MCF 10A (cell line): ENCODE measurements at regions not wholly inside any gene's neighbourhood (a gene's known extent, or its start where the extent isn't known, plus 50 kb on each side); places are given as distances from the start of the nearest gene placed in this dataset.

Experiments used
- BruUV-seq: library from RNA; stranded (reverse); fragments of 400-500 nt; replicated peaks from 2 replicates; lab custom pipeline; 2021; lab: Mats Ljungman, UMichigan
- CTCF ChIA-PET: fragments of 300-600 bp; sonication (Branson Sonifier 250); formaldehyde crosslinking; extraction: SDS; loops from one replicate; lab custom pipeline; 2021; ENCODE audit warnings: antibody characterized with exemption, inconsistent platforms; lab: Yijun Ruan, JAX
- POLR2A ChIA-PET: fragments of 300-600, 350-650 bp; sonication (Branson Sonifier 250); formaldehyde crosslinking; extraction: SDS; loops from one replicate; lab custom pipeline; 2020; ENCODE audit warnings: antibody characterized with exemption, inconsistent platforms; lab: Yijun Ruan, JAX
- DNase-seq: peaks from one replicate; pipeline ENCODE4 v3.0.0-alpha.2; 2018; ENCODE audit not compliant: unreplicated experiment
- H3K27ac Mint-ChIP-seq: one replicate; pipeline ENCODE4 v1.8.0; 2022; ENCODE audit warnings: mild to moderate bottlenecking, low read depth, mixed read lengths; ENCODE audit not compliant: unreplicated experiment
- H3K27me3 Mint-ChIP-seq: one replicate; pipeline ENCODE4 v1.8.0; 2022; ENCODE audit warnings: mixed read lengths; ENCODE audit not compliant: insufficient read depth, unreplicated experiment
- H3K36me3 Mint-ChIP-seq: one replicate; pipeline ENCODE4 v1.8.0; 2022; ENCODE audit warnings: mild to moderate bottlenecking, moderate library complexity, mixed read lengths; ENCODE audit not compliant: insufficient read depth, unreplicated experiment
- H3K4me1 Mint-ChIP-seq: one replicate; pipeline ENCODE4 v1.8.0; 2022; ENCODE audit warnings: mixed read lengths; ENCODE audit not compliant: insufficient read depth, unreplicated experiment
- H3K4me3 Mint-ChIP-seq: one replicate; pipeline ENCODE4 v1.8.0; 2022; ENCODE audit warnings: mild to moderate bottlenecking, moderate library complexity, mixed read lengths; ENCODE audit not compliant: unreplicated experiment
- H3K9me3 Mint-ChIP-seq: one replicate; pipeline ENCODE4 v1.8.0; 2022; ENCODE audit warnings: mixed read lengths; ENCODE audit not compliant: unreplicated experiment
- intact Hi-C: fragments of 100-400 bp; cut with micrococcal nuclease; formaldehyde crosslinking; loops from 2 replicates; pipeline ENCODE4 v1.14.1; 2022
- TF ChIP-seq, protein P1 (sequence below): fragments of 200-600 bp; IDR thresholded peaks from one replicate; pipeline ENCODE4 v1.8.0; 2022; ENCODE audit warnings: antibody characterized with exemption, mild to moderate bottlenecking; ENCODE audit not compliant: unreplicated experiment

DNA sequence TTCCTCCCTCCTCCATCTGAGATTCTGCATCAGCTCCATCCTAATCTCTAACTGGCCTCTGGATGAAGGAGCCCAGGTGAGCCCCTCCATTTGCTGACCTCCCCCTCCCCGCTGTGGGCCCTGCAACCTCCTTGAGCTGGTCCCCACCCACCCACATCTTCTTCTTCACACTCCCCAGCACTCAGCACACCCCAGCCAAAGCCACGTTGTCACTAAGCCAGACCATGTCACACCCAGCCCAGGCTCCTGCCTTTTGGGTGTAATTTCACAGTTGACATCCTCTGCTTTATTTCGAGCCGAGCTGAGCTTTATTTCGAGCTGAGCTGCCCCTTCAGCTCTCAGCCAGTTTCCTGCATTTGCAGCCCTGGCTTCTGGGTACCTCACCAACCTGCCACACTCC, 282.7 kb upstream of the TNRC6C start:
- Mint-ChIP-seq H3K27me3 (peaks cover 100% of the 10 kb centered on the region), H3K9me3 (no peaks in the 10 kb centered on the region), H3K4me1 (no peaks in the 10 kb centered on the region), H3K27ac (no peak overlapping the region), H3K36me3 (no peaks in the 10 kb centered on the region), H3K4me3 (no peak overlapping the region)
- CTCF ChIA-PET: interaction anchor here (1.5 kb wide), 1 partner anchor 338 kb away, joined by 4 read pairs; no protein-coding TSS in a partner anchor
- POLR2A ChIA-PET: no interaction called here
- no peak for DNase-seq
- BruUV-seq: no TSS peak
- intact Hi-C loops: no loop called here
- TF ChIP-seq, protein P1, sequence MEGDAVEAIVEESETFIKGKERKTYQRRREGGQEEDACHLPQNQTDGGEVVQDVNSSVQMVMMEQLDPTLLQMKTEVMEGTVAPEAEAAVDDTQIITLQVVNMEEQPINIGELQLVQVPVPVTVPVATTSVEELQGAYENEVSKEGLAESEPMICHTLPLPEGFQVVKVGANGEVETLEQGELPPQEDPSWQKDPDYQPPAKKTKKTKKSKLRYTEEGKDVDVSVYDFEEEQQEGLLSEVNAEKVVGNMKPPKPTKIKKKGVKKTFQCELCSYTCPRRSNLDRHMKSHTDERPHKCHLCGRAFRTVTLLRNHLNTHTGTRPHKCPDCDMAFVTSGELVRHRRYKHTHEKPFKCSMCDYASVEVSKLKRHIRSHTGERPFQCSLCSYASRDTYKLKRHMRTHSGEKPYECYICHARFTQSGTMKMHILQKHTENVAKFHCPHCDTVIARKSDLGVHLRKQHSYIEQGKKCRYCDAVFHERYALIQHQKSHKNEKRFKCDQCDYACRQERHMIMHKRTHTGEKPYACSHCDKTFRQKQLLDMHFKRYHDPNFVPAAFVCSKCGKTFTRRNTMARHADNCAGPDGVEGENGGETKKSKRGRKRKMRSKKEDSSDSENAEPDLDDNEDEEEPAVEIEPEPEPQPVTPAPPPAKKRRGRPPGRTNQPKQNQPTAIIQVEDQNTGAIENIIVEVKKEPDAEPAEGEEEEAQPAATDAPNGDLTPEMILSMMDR: no peak

DNA sequence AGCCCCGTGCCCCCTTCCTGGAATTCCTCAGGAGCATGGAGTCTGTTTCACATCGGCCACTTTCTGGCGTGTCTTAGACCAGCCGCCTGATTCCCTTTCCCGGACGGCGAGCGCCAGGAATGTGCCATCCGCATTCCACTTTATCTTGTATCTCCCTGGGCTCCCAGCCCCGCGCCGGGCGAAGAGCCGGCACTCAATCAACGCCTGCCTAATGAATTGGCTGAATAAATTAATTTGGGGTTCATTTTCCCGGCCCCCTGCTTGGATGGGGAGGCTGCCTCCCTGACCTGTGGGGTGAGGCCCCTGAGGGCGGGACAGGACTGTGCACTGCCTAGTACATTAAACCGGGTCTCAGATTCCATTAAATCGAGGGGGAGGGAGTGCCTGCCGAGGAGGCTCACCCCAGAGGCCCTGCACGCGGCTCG, 282.3 kb upstream of the TNRC6C start:
- no peak for DNase-seq

DNA sequence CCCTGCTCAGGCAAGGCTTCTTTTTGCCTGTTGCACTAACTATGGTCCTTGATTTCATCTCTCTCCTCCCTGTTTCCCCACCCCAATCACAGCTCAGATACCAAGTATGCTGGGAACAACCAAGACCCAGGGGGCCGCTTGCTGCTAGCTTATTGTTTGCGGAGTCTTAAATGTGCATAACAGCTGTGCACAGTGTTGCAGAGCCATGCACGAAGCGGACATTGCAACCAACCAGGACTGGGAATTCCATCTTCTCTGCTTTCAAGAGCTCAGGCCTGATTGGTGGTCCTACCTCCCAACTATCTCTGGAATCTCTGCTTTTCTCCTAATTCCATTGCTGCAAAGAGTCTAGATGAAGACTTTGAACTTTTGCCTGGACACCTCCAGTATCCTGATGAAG, 281.3 kb upstream of the TNRC6C start:
- Mint-ChIP-seq H3K9me3 (no peaks in the 10 kb centered on the region), H3K27ac (no peak overlapping the region), H3K36me3 (no peaks in the 10 kb centered on the region), H3K27me3 (peaks cover 88% of the 10 kb centered on the region), H3K4me1 (no peaks in the 10 kb centered on the region), H3K4me3 (no peak overlapping the region)
- ChIA-PET POLR2A (no interaction called here), CTCF (interaction anchor here (1.5 kb wide), 1 partner anchor 337 kb away, joined by 4 read pairs; no protein-coding TSS in a partner anchor)
- no TSS peak for BruUV-seq
- TF ChIP-seq, protein P1: no peak
- no peak for DNase-seq
- intact Hi-C loops: no loop called here

More for the DNA sequence above, 282.3 kb upstream of the TNRC6C start:
- BruUV-seq: no TSS peak
- H3K4me3 Mint-ChIP-seq: no peak overlapping the region
- intact Hi-C loops: no loop called here
- H3K36me3 Mint-ChIP-seq: no peaks in the 10 kb centered on the region
- H3K27me3 Mint-ChIP-seq: peaks cover 98% of the 10 kb centered on the region
- POLR2A ChIA-PET: no interaction called here
- TF ChIP-seq, protein P1: no peak
- no peak overlapping the region for H3K27ac Mint-ChIP-seq
- H3K4me1 Mint-ChIP-seq: no peaks in the 10 kb centered on the region
- H3K9me3 Mint-ChIP-seq: no peaks in the 10 kb centered on the region
- CTCF ChIA-PET: interaction anchor here (1.5 kb wide), 1 partner anchor 338 kb away, joined by 4 read pairs; no protein-coding TSS in a partner anchor

DNA sequence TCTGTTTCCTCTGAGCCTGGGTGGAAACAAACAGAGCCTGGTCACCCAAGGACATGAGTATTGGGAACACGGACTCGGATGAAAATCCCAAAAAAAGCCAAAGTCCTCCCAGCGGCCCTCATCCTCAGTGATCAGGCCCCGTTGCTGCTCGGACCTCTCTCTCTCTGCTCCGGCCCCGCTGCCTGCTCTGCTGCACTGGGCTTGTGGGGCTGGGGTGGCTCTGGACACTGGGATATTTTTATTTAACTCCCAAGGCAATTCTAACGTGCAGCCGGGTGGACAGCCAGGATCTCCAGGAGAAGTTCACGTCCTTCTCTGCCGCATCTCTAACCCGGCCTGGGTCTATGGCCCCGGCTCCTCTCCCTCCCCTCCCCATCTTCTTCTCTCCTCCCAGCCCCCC, 280.9 kb upstream of the TNRC6C start:
- Mint-ChIP-seq H3K9me3 (no peaks in the 10 kb centered on the region), H3K4me1 (no peaks in the 10 kb centered on the region), H3K36me3 (no peaks in the 10 kb centered on the region), H3K4me3 (no peak overlapping the region), H3K27me3 (peaks cover 84% of the 10 kb centered on the region), H3K27ac (no peak overlapping the region)
- DNase-seq: no peak
- ChIA-PET CTCF (no interaction called here), POLR2A (no interaction called here)
- TF ChIP-seq, protein P1: no peak
- no TSS peak for BruUV-seq
- intact Hi-C loops: no loop called here
